H1 (cell line): ENCODE measurements at regions not wholly inside any gene's neighbourhood (a gene's known extent, or its start where the extent isn't known, plus 50 kb on each side); places are given as distances from the start of the nearest gene placed in this dataset.

ENCODE experiments used
- CTCF ChIA-PET: fragments of 300-600 bp; sonication (Branson Sonifier 250); formaldehyde crosslinking; loops from one replicate; lab custom pipeline; 2021; ENCODE audit not compliant: partially characterized antibody; lab: Charles Lee
- POLR2A ChIA-PET: fragments of 300-600 bp; sonication (Branson Sonifier 250); formaldehyde crosslinking; loops from one replicate; lab custom pipeline; 2021; ENCODE audit warnings: inconsistent platforms; ENCODE audit not compliant: partially characterized antibody; lab: Charles Lee
- DNase-seq, 2 experiments: peaks; one replicate each; pipeline versions ENCODE4 v3.0.0 to v3.0.0-alpha.2; 2010 to 2022; ENCODE audit warnings: low spot score in 2 of 2, low read depth in 1 of 2, mixed read lengths in 1 of 2
- FAIRE-seq: peaks from 2 replicates; lab custom pipeline; 2011; peaks lifted over from hg19 to GRCh38; lab: Jason Lieb, UNC
- H2AFZ ChIP-seq: 2 replicates; pipeline ENCODE4 v1.8.1; 2012; ENCODE audit warnings: low read length, inconsistent platforms
- H2AK5ac ChIP-seq: 2 replicates; pipeline ENCODE4 v1.6.1; 2013; ENCODE audit warnings: low read depth, low read length
- H2BK120ac ChIP-seq: replicated peaks from 2 replicates; pipeline ENCODE3; 2013; ENCODE audit warnings: low read depth, low read length, inconsistent platforms
- H2BK12ac ChIP-seq: 2 replicates; pipeline ENCODE4 v1.6.1; 2013; ENCODE audit warnings: low read depth, low read length
- H2BK15ac ChIP-seq: 2 replicates; pipeline ENCODE4 v1.6.1; 2013; ENCODE audit warnings: low read length
- H2BK20ac ChIP-seq: 2 replicates; pipeline ENCODE4 v1.6.1; 2013; ENCODE audit warnings: low read length
- H2BK5ac ChIP-seq: 2 replicates; pipeline ENCODE4 v1.6.1; 2013; ENCODE audit warnings: low read depth, low read length
- H3K14ac ChIP-seq: 2 replicates; pipeline ENCODE4 v1.6.1; 2013; ENCODE audit warnings: inconsistent platforms; ENCODE audit not compliant: insufficient read length
- H3K18ac ChIP-seq: 2 replicates; pipeline ENCODE4 v1.6.1; 2013; ENCODE audit warnings: low read length; ENCODE audit errors: extremely low read depth
- H3K23ac ChIP-seq: 2 replicates; pipeline ENCODE4 v1.6.1; 2013; ENCODE audit warnings: inconsistent platforms; ENCODE audit not compliant: insufficient read length
- H3K23me2 ChIP-seq: 2 replicates; pipeline ENCODE4 v1.6.1; 2013; ENCODE audit warnings: low read depth, low read length
- H3K27ac ChIP-seq: 2 replicates; pipeline ENCODE4 v1.6.1; 2011; ENCODE audit warnings: low read depth, low read length, inconsistent platforms
- H3K27me3 ChIP-seq, 4 experiments: replicated peaks in 1 of 4; 1 replicate in 1 of 4; 2 replicates in 3 of 4; pipeline versions ENCODE4 v1.6.1 to v1.8.1; 2011 to 2013; ENCODE audit warnings: low read length in 3 of 4, mild to moderate bottlenecking in 3 of 4, inconsistent platforms in 2 of 4, mixed read lengths in 2 of 4, moderate library complexity in 1 of 4; ENCODE audit not compliant: control insufficient read depth in 3 of 4, insufficient read depth in 3 of 4; ENCODE audit errors: extremely low read depth in 1 of 4
- H3K36me3 ChIP-seq, 4 experiments: 2 replicates each; pipeline versions ENCODE4 v1.6.1 to v1.8.1; 2011 to 2013; ENCODE audit warnings: mild to moderate bottlenecking in 4 of 4, low read length in 3 of 4, moderate library complexity in 2 of 4, control low read depth in 1 of 4, inconsistent platforms in 1 of 4; ENCODE audit not compliant: insufficient read depth in 4 of 4, control insufficient read depth in 2 of 4
- H3K4ac ChIP-seq: replicated peaks from 2 replicates; pipeline ENCODE3; 2013; ENCODE audit warnings: low read length, low read depth, mixed read lengths, inconsistent platforms; ENCODE audit not compliant: insufficient read length
- H3K4me1 ChIP-seq, 4 experiments: replicated peaks in 1 of 4; 1 replicate in 1 of 4; 2 replicates in 3 of 4; pipeline versions ENCODE4 v1.6.1 to v1.8.1; 2011 to 2013; ENCODE audit warnings: low read length in 3 of 4, inconsistent platforms in 2 of 4, mixed read lengths in 1 of 4; ENCODE audit not compliant: insufficient read depth in 4 of 4, control insufficient read depth in 3 of 4
- H3K4me2 ChIP-seq, 2 experiments: 2 replicates each; pipeline versions ENCODE4 v1.6.1 to v1.8.1; 2011 to 2013; ENCODE audit warnings: low read depth in 2 of 2, low read length in 2 of 2, control low read depth in 1 of 2, inconsistent platforms in 1 of 2, mild to moderate bottlenecking in 1 of 2; ENCODE audit not compliant: insufficient read depth in 1 of 2
- H3K4me3 ChIP-seq, 4 experiments: fragments of 200-600, 300-600 bp in 1 of 4; sonication (generic), shearing (Covaris generic), sonication (Bioruptor Twin) in 1 of 4; 2 replicates each; pipeline versions ENCODE4 v1.5.1 to v1.8.1; 2011 to 2016; ENCODE audit warnings: low read length in 4 of 4, low read depth in 3 of 4, control low read depth in 2 of 4, inconsistent platforms in 2 of 4, mild to moderate bottlenecking in 2 of 4, mixed read lengths in 1 of 4, moderate library complexity in 1 of 4; ENCODE audit not compliant: insufficient read depth in 2 of 4; ENCODE audit errors: extremely low read depth in 1 of 4
- H3K56ac ChIP-seq: replicated peaks from 2 replicates; pipeline ENCODE3; 2013; ENCODE audit warnings: low read depth, mild to moderate bottlenecking, mixed read lengths, low read length, inconsistent platforms; ENCODE audit not compliant: insufficient read length
- H3K79me1 ChIP-seq: 2 replicates; pipeline ENCODE4 v1.6.1; 2013; ENCODE audit warnings: low read depth, low read length, control low read depth
- H3K79me2 ChIP-seq, 2 experiments: 2 replicates each; pipeline versions ENCODE4 v1.6.1 to v1.8.1; 2012 to 2013; ENCODE audit warnings: low read length in 2 of 2, mild to moderate bottlenecking in 2 of 2, inconsistent platforms in 1 of 2; ENCODE audit not compliant: insufficient read depth in 2 of 2, control insufficient read depth in 1 of 2
- H3K9ac ChIP-seq, 4 experiments: replicated peaks in 1 of 4; 1 replicate in 1 of 4; 2 replicates in 3 of 4; pipeline versions ENCODE4 v1.6.1 to v1.8.1; 2011 to 2013; ENCODE audit warnings: low read depth in 3 of 4, low read length in 3 of 4, control low read depth in 2 of 4, mild to moderate bottlenecking in 2 of 4, moderate library complexity in 2 of 4, inconsistent platforms in 1 of 4; ENCODE audit errors: extremely low read depth in 1 of 4
- H3K9me3 ChIP-seq, 2 experiments: 2 replicates each; pipeline versions ENCODE4 v1.6.1 to v1.8.1; 2012 to 2013; ENCODE audit warnings: mild to moderate bottlenecking in 2 of 2, moderate library complexity in 2 of 2, control low read depth in 1 of 2, inconsistent platforms in 1 of 2, low read depth in 1 of 2, low read length in 1 of 2, mixed read lengths in 1 of 2; ENCODE audit not compliant: insufficient read depth in 2 of 2
- H4K20me1 ChIP-seq, 2 experiments: replicated peaks in 1 of 2; 2 replicates each; pipeline versions ENCODE3 to v1.8.1; 2011 to 2013; ENCODE audit warnings: inconsistent platforms in 2 of 2, low read length in 2 of 2, mild to moderate bottlenecking in 1 of 2; ENCODE audit not compliant: insufficient read depth in 2 of 2, control insufficient read depth in 1 of 2
- H4K5ac ChIP-seq: 2 replicates; pipeline ENCODE4 v1.6.1; 2013; ENCODE audit warnings: low read length, low read depth, mixed read lengths, inconsistent platforms; ENCODE audit not compliant: insufficient read length
- H4K8ac ChIP-seq: 2 replicates; pipeline ENCODE4 v1.8.0; 2013; ENCODE audit warnings: mild to moderate bottlenecking, moderate library complexity, low read length, inconsistent platforms; ENCODE audit not compliant: insufficient read depth; ENCODE audit errors: extremely low read depth
- H4K91ac ChIP-seq: replicated peaks from 2 replicates; pipeline ENCODE3; 2013; ENCODE audit warnings: low read length, mixed read lengths, inconsistent platforms; ENCODE audit not compliant: insufficient read length
- BRCA1 ChIP-seq: IDR thresholded peaks from 2 replicates; pipeline ENCODE4 v1.6.1; 2012; ENCODE audit warnings: low read depth, low read length, improper control_type of control experiment
- CTBP2 ChIP-seq: IDR thresholded peaks from 2 replicates; pipeline ENCODE4 v1.7.0; 2011; ENCODE audit warnings: borderline replicate concordance, mild to moderate bottlenecking, moderate library complexity, mixed read lengths, low read length; ENCODE audit not compliant: insufficient read depth, insufficient read length
- GABPA ChIP-seq: IDR thresholded peaks from 2 replicates; pipeline ENCODE4 v1.6.1; 2011; ENCODE audit warnings: mild to moderate bottlenecking, low read length, moderate library complexity, borderline replicate concordance; ENCODE audit not compliant: insufficient read depth
- PHF8 ChIP-seq: fragments of 200-600 bp; sonication (generic); conservative IDR thresholded peaks from 2 replicates; pipeline ENCODE4 v1.7.1; 2012; ENCODE audit warnings: low read depth, mild to moderate bottlenecking, inconsistent platforms, low read length, moderate library complexity
- POLR2A ChIP-seq, 2 experiments: IDR thresholded peaks; 1 replicate in 1 of 2; 2 replicates in 1 of 2; pipeline ENCODE4 v1.6.1; 2011; ENCODE audit warnings: low read depth in 2 of 2, low read length in 2 of 2, mild to moderate bottlenecking in 2 of 2; ENCODE audit errors: control extremely low read depth in 1 of 2
- POU5F1 ChIP-seq: IDR thresholded peaks from 2 replicates; pipeline ENCODE4 v1.6.1; 2011; ENCODE audit warnings: low read depth, mild to moderate bottlenecking, low read length, moderate library complexity
- SP1 ChIP-seq: IDR thresholded peaks from 2 replicates; pipeline ENCODE4 v1.6.1; 2011; ENCODE audit warnings: low read depth, low read length
- TEAD4 ChIP-seq: IDR thresholded peaks from 2 replicates; pipeline ENCODE4 v1.6.1; 2012; ENCODE audit warnings: low read depth, low read length, inconsistent platforms, mixed read lengths
- WGBS, 2 experiments: shearing (Covaris generic) in 1 of 2; methylation state at CpG; one replicate each; pipeline versions ENCODE4 v1.1.6 to v1.1.7; 2013 to 2015; ENCODE audit warnings: low lambda C conversion rate in 2 of 2, mixed read lengths in 2 of 2, inconsistent platforms in 1 of 2, low coverage in 1 of 2, missing lambda C conversion rate in 1 of 2; ENCODE audit not compliant: insufficient replicate concordance in 2 of 2, insufficient coverage in 1 of 2, insufficient read length in 1 of 2; ENCODE audit errors: extremely low coverage in 1 of 2, missing lambda C conversion rate in 1 of 2; 5-methylcytosine and 5-hydroxymethylcytosine counted together

DNA sequence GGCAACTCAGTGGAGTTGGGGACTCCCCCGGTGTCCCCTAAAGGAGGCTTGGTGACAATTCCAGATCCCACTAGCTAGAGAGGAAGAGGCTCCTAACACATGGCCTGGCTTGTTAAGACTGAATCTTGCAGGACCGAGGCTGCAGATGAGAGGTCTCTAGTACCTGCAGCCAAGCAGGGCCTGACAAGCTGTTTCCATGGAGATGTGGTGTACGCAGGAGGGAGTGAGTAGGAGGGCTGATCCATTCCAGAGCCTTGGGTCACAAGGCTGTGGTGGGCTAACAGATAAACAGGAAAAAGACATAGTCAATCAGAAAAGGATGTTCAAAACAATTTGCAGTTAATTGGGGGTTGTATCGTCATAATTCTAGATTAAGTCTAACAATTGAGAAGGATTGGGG, 77.3 kb upstream of the MKLN1 start:
- Histone ChIP-seq H2AK5ac (no peak overlapping the region), H3K23ac (no peak overlapping the region)
- TF ChIP-seq GABPA (no peak), PHF8 (no peak), POLR2A (IDR thresholded peaks at IDR 0.05; ENCODE audit: control extremely low read depth in 1 of 2, low read depth in 2 of 2, low read length in 2 of 2) (no peak), TEAD4 (no peak), BRCA1 (no peak), CTBP2 (no peak), SP1 (no peak), POU5F1 (no peak)

More for the DNA sequence above, 77.3 kb upstream of the MKLN1 start:
- FAIRE-seq (no peak), DNase-seq (no peak)
- Histone ChIP-seq H3K56ac (no peak overlapping the region), H3K27me3 (no peaks in the 10 kb centered on the region; a peak in 1 of 7 replicates), H4K20me1 (no peaks in the 10 kb centered on the region), H3K9me3 (peaks cover 10 to 16% of the 10 kb centered on the region in 2 experiments; a peak in 3 of 4 replicates), H4K8ac (no peak overlapping the region), H4K91ac (no peak overlapping the region), H2AFZ (no peak overlapping the region), H2BK12ac (no peak overlapping the region), H3K79me2 (no peaks in the 10 kb centered on the region), H2BK15ac (no peak overlapping the region), H3K36me3 (no peaks in the 10 kb centered on the region), H3K79me1 (no peaks in the 10 kb centered on the region), H3K4me3 (no peak overlapping the region), H2BK20ac (no peak overlapping the region), H4K5ac (no peak overlapping the region), H3K18ac (no peak overlapping the region), H2BK5ac (no peak overlapping the region), H3K14ac (no peak overlapping the region), H3K23me2 (no peaks in the 10 kb centered on the region), H3K27ac (no peak overlapping the region), H2BK120ac (no peak overlapping the region), H3K4me2 (no peak overlapping the region), H3K4me1 (peaks cover 0 to 3% (median 0%) of the 10 kb centered on the region in 4 experiments; a peak in 1 of 7 replicates), H3K4ac (no peak overlapping the region), H3K9ac (no peak overlapping the region)
- WGBS, 2 experiments = 87% methylated on average over 4 of the region's 4 CpGs; no CpG with 5 or more reads in 1 of the 2 experiments
- ChIA-PET POLR2A (no interaction called here), CTCF (interaction anchor here (0.6 to 1.3 kb wide), 5 partner anchors 11 to 126 kb away, joined by 3 to 4 read pairs (median 3); no protein-coding TSS in a partner anchor)
